ENCODE measurements at regions not wholly inside any gene's neighbourhood (a gene's known extent, or its start where the extent isn't known, plus 50 kb on each side); places are given as distances from the start of the nearest gene placed in this dataset.

- CTCF ChIA-PET: no interaction called here
- POLR2A ChIA-PET (ENCODE audit: unreplicated experiment): no interaction called here
These were observed 150.6 kb downstream of the HRH4 start for GRCh38 chr18:24611075-24611474.

More at GRCh38 chr18:24611075-24611474, 150.6 kb downstream of the HRH4 start:
- Histone ChIP-seq H3K4ac (ENCODE audit: low read depth, low read length) (no peak overlapping the region), H2BK20ac (ENCODE audit: low read depth, low read length) (no peak overlapping the region), H3K27me3 (ENCODE audit: control insufficient read depth, insufficient read depth, low read length) (peaks cover 3% of the 10 kb centered on the region; the same call in 1 of the 2 replicates), H3K56ac (ENCODE audit: extremely low read depth, insufficient read depth, low read length) (no peak overlapping the region), H4K20me1 (ENCODE audit: insufficient read depth, low read length) (no peaks in the 10 kb centered on the region), H2BK120ac (ENCODE audit: low read depth, low read length) (no peak overlapping the region), H3K9me3 (ENCODE audit: control insufficient read depth, insufficient read depth, low read length) (no peaks in the 10 kb centered on the region), H3K9ac (ENCODE audit: low read depth, low read length) (no peak overlapping the region), H3K79me1 (ENCODE audit: low read depth in 1 of 2, low read length in 2 of 2) (no peaks in the 10 kb centered on the region), H3K4me1 (ENCODE audit: control insufficient read depth, insufficient read depth, low read length) (no peaks in the 10 kb centered on the region), H4K8ac (ENCODE audit: low read depth in 2 of 2, low read length in 2 of 2) (no peak overlapping the region), H3K18ac (ENCODE audit: low read depth, low read length) (no peak overlapping the region), H3K4me2 (ENCODE audit: low read depth, low read length) (no peak overlapping the region), H3K9me1 (ENCODE audit: insufficient read depth, low read length) (no peaks in the 10 kb centered on the region; the same call in 1 of the 2 replicates), H4K5ac (ENCODE audit: low read depth, low read length) (no peak overlapping the region), H3K36me3 (ENCODE audit: control insufficient read depth, insufficient read depth, low read length) (no peaks in the 10 kb centered on the region), H3K14ac (replicated peaks; ENCODE audit: low read depth, low read length) (no peak overlapping the region), H3K27ac (ENCODE audit: insufficient read depth, low read length) (no peak overlapping the region), H2AK5ac (ENCODE audit: low read depth, low read length) (no peak overlapping the region), H2BK15ac (ENCODE audit: low read depth, low read length) (no peak overlapping the region), H4K91ac (ENCODE audit: insufficient read depth, low read depth, low read length) (no peak overlapping the region), H2AFZ (replicated peaks; ENCODE audit: low read length, poor library complexity) (no peak overlapping the region), H3K23ac (ENCODE audit: low read depth, low read length) (no peak overlapping the region), H3K4me3 (ENCODE audit: insufficient read depth, low read depth, low read length) (no peak overlapping the region), H2BK5ac (ENCODE audit: low read depth, low read length, poor library complexity, severe bottlenecking) (no peak overlapping the region), H2AK9ac (replicated peaks; ENCODE audit: low read depth, low read length, poor library complexity) (no peak overlapping the region)
- BruUV-seq (replicated peaks): no TSS peak
- in situ Hi-C loops (cut with MboI; ENCODE audit: low sequenced_read_pairs) (no loop called here), dilution Hi-C loops (cut with HindIII; ENCODE audit: low sequenced_read_pairs, unreplicated experiment) (no loop called here), intact Hi-C loops (cut with micrococcal nuclease) (no loop called here)
- WGBS, 2 experiments (ENCODE audit: extremely low coverage in 2 of 2, insufficient read length in 1 of 2): 67% methylated on average over 3 of the region's 8 CpGs; no CpG with 5 or more reads in 1 of the 2 experiments
- TF ChIP-seq USF2 (IDR thresholded peaks at IDR 0.05; ENCODE audit: low read depth, low read length) (no peak), CTCF (conservative IDR thresholded peaks at IDR 0.05; ENCODE audit: low read depth, low read length) (no peak), BHLHE40 (IDR thresholded peaks at IDR 0.05; ENCODE audit: low read depth, low read length) (no peak), RFX5 (IDR thresholded peaks at IDR 0.05; ENCODE audit: low read depth, low read length) (no peak), ELK1 (IDR thresholded peaks at IDR 0.05; ENCODE audit: borderline replicate concordance, low read depth, low read length) (no peak), NFE2L2 (IDR thresholded peaks at IDR 0.05; ENCODE audit: low read depth, low read length) (no peak), RCOR1 (IDR thresholded peaks at IDR 0.05; ENCODE audit: insufficient replicate concordance, low read length) (no peak), POLR2A (IDR thresholded peaks at IDR 0.05; ENCODE audit: low read depth, low read length) (no peak), FOS (IDR thresholded peaks at IDR 0.05; ENCODE audit: low read depth, low read length) (no peak), SMC3 (IDR thresholded peaks at IDR 0.05; ENCODE audit: low read depth, low read length) (no peak), CHD1 (IDR thresholded peaks at IDR 0.05; ENCODE audit: low read depth, low read length) (no peak), RAD21 (IDR thresholded peaks at IDR 0.05; ENCODE audit: low read length) (no peak)
- no peak for ATAC-seq (ENCODE audit: low read depth)
- no peak for DNase-seq
